ENCODE measurements at regions not wholly inside any gene's neighbourhood (a gene's known extent, or its start where the extent isn't known, plus 50 kb on each side); places are given as distances from the start of the nearest gene placed in this dataset.

GRCh38 chr13:64289702-64290101 lies 2874.1 kb upstream of the PCDH20 start:
- ChIA-PET CTCF (no interaction called here), POLR2A (no interaction called here)
- no peak overlapping the region for H3K27ac ChIP-seq (ENCODE audit: low read depth, low read length)
- H3K4me3 ChIP-seq (ENCODE audit: low read depth, low read length), result no peak overlapping the region
- H3K9me3 ChIP-seq (ENCODE audit: control insufficient read depth, insufficient read depth, low read length), result no peaks in the 10 kb centered on the region
- H3K27me3 ChIP-seq (ENCODE audit: control insufficient read depth, insufficient read depth, low read length), result no peaks in the 10 kb centered on the region
- DNase-seq (ENCODE audit: low read depth, low spot score), result no peak
- no peak for TF ChIP-seq CTCF (IDR thresholded peaks at IDR 0.05; ENCODE audit: low read depth, low read length)

GRCh38 chr13:64283926-64284325 lies 2868.3 kb upstream of the PCDH20 start:
- no peak for TF ChIP-seq CTCF (IDR thresholded peaks at IDR 0.05; ENCODE audit: low read depth, low read length)
- ChIA-PET CTCF (no interaction called here), POLR2A (no interaction called here)
- no peak for DNase-seq (ENCODE audit: low read depth, low spot score)
- H3K4me3 ChIP-seq (ENCODE audit: low read depth, low read length), result no peak overlapping the region
- no peaks in the 10 kb centered on the region for H3K27me3 ChIP-seq (ENCODE audit: control insufficient read depth, insufficient read depth, low read length)
- H3K27ac ChIP-seq (ENCODE audit: low read depth, low read length), result no peak overlapping the region
- H3K9me3 ChIP-seq (ENCODE audit: control insufficient read depth, insufficient read depth, low read length), result no peaks in the 10 kb centered on the region

- ChIA-PET CTCF (no interaction called here), POLR2A (no interaction called here)
- DNase-seq (ENCODE audit: low read depth, low spot score), result peak; percentile 3
- Histone ChIP-seq H3K4me3 (ENCODE audit: low read depth, low read length) (no peak overlapping the region), H3K9me3 (ENCODE audit: control insufficient read depth, insufficient read depth, low read length) (no peaks in the 10 kb centered on the region), H3K27me3 (ENCODE audit: control insufficient read depth, insufficient read depth, low read length) (no peaks in the 10 kb centered on the region), H3K27ac (ENCODE audit: low read depth, low read length) (no peak overlapping the region)
- no peak for TF ChIP-seq CTCF (IDR thresholded peaks at IDR 0.05; ENCODE audit: low read depth, low read length)
Observed at GRCh38 chr13:64278493-64278892, 2862.8 kb upstream of the PCDH20 start.

GRCh38 chr13:64277097-64277496 lies 2861.4 kb upstream of the PCDH20 start:
- ChIA-PET POLR2A (no interaction called here), CTCF (no interaction called here)
- Histone ChIP-seq H3K27me3 (ENCODE audit: control insufficient read depth, insufficient read depth, low read length) (no peaks in the 10 kb centered on the region), H3K9me3 (ENCODE audit: control insufficient read depth, insufficient read depth, low read length) (no peaks in the 10 kb centered on the region), H3K27ac (ENCODE audit: low read depth, low read length) (no peak overlapping the region), H3K4me3 (ENCODE audit: low read depth, low read length) (no peak overlapping the region)
- DNase-seq (ENCODE audit: low read depth, low spot score), result no peak
- no peak for TF ChIP-seq CTCF (IDR thresholded peaks at IDR 0.05; ENCODE audit: low read depth, low read length)

- DNase-seq (ENCODE audit: low read depth, low spot score), result no peak
- no peak for TF ChIP-seq CTCF (IDR thresholded peaks at IDR 0.05; ENCODE audit: low read depth, low read length)
- ChIA-PET CTCF (no interaction called here), POLR2A (no interaction called here)
- Histone ChIP-seq H3K27ac (ENCODE audit: low read depth, low read length) (no peak overlapping the region), H3K9me3 (ENCODE audit: control insufficient read depth, insufficient read depth, low read length) (no peaks in the 10 kb centered on the region), H3K27me3 (ENCODE audit: control insufficient read depth, insufficient read depth, low read length) (no peaks in the 10 kb centered on the region), H3K4me3 (ENCODE audit: low read depth, low read length) (no peak overlapping the region)
Observed at GRCh38 chr13:64276232-64276631, 2860.6 kb upstream of the PCDH20 start.

All from AG04450 (cell line).